PC-9 (cell line): ENCODE measurements at regions not wholly inside any gene's neighbourhood (a gene's known extent, or its start where the extent isn't known, plus 50 kb on each side); places are given as distances from the start of the nearest gene placed in this dataset.

Source experiments
- EZH2 ChIP-seq: fragments of 200-600 bp; sonication (generic); IDR thresholded peaks from 2 replicates; pipeline ENCODE4 v1.8.0; 2017; ENCODE audit warnings: antibody characterized with exemption, low read depth
- TF ChIP-seq, protein P1 (sequence below): fragments of 200-600 bp; sonication (generic); conservative IDR thresholded peaks from 2 replicates; pipeline ENCODE4 v1.6.1; 2017; ENCODE audit warnings: mixed run types, antibody characterized with exemption, mild to moderate bottlenecking, moderate library complexity

DNA sequence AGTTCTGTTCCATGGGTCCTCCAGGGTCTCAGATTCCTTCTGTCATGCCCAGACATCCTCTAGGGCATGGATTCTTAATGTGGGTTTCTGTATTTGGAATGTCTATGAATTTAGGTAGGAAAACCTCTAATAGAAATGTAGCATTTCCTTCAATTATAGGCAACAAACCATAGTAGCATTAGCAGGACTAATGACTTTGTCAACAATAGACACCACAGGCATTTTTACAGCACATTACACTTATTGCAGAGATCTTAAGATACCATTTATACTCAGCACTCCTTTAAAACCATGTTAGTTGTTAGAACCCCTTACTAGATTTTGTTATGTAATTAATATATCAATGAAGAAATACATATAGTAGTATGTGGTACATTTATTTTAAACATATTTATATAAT is 77.8 kb upstream of the TBC1D5 start:
- TF ChIP-seq, protein P1, sequence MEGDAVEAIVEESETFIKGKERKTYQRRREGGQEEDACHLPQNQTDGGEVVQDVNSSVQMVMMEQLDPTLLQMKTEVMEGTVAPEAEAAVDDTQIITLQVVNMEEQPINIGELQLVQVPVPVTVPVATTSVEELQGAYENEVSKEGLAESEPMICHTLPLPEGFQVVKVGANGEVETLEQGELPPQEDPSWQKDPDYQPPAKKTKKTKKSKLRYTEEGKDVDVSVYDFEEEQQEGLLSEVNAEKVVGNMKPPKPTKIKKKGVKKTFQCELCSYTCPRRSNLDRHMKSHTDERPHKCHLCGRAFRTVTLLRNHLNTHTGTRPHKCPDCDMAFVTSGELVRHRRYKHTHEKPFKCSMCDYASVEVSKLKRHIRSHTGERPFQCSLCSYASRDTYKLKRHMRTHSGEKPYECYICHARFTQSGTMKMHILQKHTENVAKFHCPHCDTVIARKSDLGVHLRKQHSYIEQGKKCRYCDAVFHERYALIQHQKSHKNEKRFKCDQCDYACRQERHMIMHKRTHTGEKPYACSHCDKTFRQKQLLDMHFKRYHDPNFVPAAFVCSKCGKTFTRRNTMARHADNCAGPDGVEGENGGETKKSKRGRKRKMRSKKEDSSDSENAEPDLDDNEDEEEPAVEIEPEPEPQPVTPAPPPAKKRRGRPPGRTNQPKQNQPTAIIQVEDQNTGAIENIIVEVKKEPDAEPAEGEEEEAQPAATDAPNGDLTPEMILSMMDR: no peak
- no peak for TF ChIP-seq EZH2
